H1 (cell line): ENCODE measurements at regions not wholly inside any gene's neighbourhood (a gene's known extent, or its start where the extent isn't known, plus 50 kb on each side); places are given as distances from the start of the nearest gene placed in this dataset.

Experiments used
- POU5F1 ChIP-seq: IDR thresholded peaks from 2 replicates; pipeline ENCODE4 v1.6.1; 2011; ENCODE audit warnings: low read depth, mild to moderate bottlenecking, low read length, moderate library complexity
- RAD21 ChIP-seq, 2 experiments: IDR thresholded peaks in 1 of 2; conservative IDR thresholded peaks in 1 of 2; 2 replicates each; pipeline ENCODE4 v1.6.1; 2011; ENCODE audit warnings: low read depth in 2 of 2, low read length in 2 of 2, improper control_type of control experiment in 1 of 2, inconsistent platforms in 1 of 2, mild to moderate bottlenecking in 1 of 2, moderate library complexity in 1 of 2
- RBBP5 ChIP-seq: IDR thresholded peaks from 2 replicates; pipeline ENCODE4 v1.7.1; 2012; ENCODE audit warnings: low read depth, mild to moderate bottlenecking, inconsistent platforms, low read length, moderate library complexity, borderline replicate concordance
- RFX5 ChIP-seq: IDR thresholded peaks from 2 replicates; pipeline ENCODE4 v1.6.1; 2011; ENCODE audit warnings: low read depth, low read length, improper control_type of control experiment, borderline replicate concordance
- SAP30 ChIP-seq: fragments of 300-600 bp; sonication (generic); IDR thresholded peaks from 2 replicates; pipeline ENCODE4 v1.7.1; 2012; ENCODE audit warnings: low read length, moderate library complexity, mild to moderate bottlenecking, inconsistent platforms; ENCODE audit not compliant: insufficient read depth, insufficient replicate concordance
- SP1 ChIP-seq: IDR thresholded peaks from 2 replicates; pipeline ENCODE4 v1.6.1; 2011; ENCODE audit warnings: low read depth, low read length
- TF ChIP-seq, protein P1 (sequence below): fragments of 300-600 bp; sonication (generic); IDR thresholded peaks from 2 replicates; pipeline ENCODE4 v1.7.1; 2012; ENCODE audit warnings: low read length, moderate library complexity, mild to moderate bottlenecking, inconsistent platforms; ENCODE audit not compliant: insufficient replicate concordance
- TF ChIP-seq, protein P2 (sequence below): IDR thresholded peaks from 2 replicates; pipeline ENCODE4 v1.6.1; 2011; ENCODE audit warnings: low read length, improper control_type of control experiment

GRCh38 chr20:29419378-29419777, 1838.1 kb upstream of the DEFB115 start (continued):
- TF ChIP-seq, protein P1, sequence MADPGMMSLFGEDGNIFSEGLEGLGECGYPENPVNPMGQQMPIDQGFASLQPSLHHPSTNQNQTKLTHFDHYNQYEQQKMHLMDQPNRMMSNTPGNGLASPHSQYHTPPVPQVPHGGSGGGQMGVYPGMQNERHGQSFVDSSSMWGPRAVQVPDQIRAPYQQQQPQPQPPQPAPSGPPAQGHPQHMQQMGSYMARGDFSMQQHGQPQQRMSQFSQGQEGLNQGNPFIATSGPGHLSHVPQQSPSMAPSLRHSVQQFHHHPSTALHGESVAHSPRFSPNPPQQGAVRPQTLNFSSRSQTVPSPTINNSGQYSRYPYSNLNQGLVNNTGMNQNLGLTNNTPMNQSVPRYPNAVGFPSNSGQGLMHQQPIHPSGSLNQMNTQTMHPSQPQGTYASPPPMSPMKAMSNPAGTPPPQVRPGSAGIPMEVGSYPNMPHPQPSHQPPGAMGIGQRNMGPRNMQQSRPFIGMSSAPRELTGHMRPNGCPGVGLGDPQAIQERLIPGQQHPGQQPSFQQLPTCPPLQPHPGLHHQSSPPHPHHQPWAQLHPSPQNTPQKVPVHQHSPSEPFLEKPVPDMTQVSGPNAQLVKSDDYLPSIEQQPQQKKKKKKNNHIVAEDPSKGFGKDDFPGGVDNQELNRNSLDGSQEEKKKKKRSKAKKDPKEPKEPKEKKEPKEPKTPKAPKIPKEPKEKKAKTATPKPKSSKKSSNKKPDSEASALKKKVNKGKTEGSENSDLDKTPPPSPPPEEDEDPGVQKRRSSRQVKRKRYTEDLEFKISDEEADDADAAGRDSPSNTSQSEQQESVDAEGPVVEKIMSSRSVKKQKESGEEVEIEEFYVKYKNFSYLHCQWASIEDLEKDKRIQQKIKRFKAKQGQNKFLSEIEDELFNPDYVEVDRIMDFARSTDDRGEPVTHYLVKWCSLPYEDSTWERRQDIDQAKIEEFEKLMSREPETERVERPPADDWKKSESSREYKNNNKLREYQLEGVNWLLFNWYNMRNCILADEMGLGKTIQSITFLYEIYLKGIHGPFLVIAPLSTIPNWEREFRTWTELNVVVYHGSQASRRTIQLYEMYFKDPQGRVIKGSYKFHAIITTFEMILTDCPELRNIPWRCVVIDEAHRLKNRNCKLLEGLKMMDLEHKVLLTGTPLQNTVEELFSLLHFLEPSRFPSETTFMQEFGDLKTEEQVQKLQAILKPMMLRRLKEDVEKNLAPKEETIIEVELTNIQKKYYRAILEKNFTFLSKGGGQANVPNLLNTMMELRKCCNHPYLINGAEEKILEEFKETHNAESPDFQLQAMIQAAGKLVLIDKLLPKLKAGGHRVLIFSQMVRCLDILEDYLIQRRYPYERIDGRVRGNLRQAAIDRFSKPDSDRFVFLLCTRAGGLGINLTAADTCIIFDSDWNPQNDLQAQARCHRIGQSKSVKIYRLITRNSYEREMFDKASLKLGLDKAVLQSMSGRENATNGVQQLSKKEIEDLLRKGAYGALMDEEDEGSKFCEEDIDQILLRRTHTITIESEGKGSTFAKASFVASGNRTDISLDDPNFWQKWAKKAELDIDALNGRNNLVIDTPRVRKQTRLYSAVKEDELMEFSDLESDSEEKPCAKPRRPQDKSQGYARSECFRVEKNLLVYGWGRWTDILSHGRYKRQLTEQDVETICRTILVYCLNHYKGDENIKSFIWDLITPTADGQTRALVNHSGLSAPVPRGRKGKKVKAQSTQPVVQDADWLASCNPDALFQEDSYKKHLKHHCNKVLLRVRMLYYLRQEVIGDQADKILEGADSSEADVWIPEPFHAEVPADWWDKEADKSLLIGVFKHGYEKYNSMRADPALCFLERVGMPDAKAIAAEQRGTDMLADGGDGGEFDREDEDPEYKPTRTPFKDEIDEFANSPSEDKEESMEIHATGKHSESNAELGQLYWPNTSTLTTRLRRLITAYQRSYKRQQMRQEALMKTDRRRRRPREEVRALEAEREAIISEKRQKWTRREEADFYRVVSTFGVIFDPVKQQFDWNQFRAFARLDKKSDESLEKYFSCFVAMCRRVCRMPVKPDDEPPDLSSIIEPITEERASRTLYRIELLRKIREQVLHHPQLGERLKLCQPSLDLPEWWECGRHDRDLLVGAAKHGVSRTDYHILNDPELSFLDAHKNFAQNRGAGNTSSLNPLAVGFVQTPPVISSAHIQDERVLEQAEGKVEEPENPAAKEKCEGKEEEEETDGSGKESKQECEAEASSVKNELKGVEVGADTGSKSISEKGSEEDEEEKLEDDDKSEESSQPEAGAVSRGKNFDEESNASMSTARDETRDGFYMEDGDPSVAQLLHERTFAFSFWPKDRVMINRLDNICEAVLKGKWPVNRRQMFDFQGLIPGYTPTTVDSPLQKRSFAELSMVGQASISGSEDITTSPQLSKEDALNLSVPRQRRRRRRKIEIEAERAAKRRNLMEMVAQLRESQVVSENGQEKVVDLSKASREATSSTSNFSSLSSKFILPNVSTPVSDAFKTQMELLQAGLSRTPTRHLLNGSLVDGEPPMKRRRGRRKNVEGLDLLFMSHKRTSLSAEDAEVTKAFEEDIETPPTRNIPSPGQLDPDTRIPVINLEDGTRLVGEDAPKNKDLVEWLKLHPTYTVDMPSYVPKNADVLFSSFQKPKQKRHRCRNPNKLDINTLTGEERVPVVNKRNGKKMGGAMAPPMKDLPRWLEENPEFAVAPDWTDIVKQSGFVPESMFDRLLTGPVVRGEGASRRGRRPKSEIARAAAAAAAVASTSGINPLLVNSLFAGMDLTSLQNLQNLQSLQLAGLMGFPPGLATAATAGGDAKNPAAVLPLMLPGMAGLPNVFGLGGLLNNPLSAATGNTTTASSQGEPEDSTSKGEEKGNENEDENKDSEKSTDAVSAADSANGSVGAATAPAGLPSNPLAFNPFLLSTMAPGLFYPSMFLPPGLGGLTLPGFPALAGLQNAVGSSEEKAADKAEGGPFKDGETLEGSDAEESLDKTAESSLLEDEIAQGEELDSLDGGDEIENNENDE: no peak
- TF ChIP-seq SP1 (no peak), RBBP5 (no peak), SAP30 (no peak), RAD21 (IDR thresholded peaks at IDR 0.05 in 1 of 2, conservative IDR thresholded peaks at IDR 0.05 in 1 of 2; ENCODE audit: low read depth in 2 of 2, low read length in 2 of 2) (no peak), POU5F1 (no peak), RFX5 (no peak)
- TF ChIP-seq, protein P2, sequence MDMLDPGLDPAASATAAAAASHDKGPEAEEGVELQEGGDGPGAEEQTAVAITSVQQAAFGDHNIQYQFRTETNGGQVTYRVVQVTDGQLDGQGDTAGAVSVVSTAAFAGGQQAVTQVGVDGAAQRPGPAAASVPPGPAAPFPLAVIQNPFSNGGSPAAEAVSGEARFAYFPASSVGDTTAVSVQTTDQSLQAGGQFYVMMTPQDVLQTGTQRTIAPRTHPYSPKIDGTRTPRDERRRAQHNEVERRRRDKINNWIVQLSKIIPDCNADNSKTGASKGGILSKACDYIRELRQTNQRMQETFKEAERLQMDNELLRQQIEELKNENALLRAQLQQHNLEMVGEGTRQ: no peak
